GM19023 (cell line): ENCODE measurements at regions not wholly inside any gene's neighbourhood (a gene's known extent, or its start where the extent isn't known, plus 50 kb on each side); places are given as distances from the start of the nearest gene placed in this dataset.
"Not testable (repeated sequence)": the region's sequence is repeated elsewhere in the genome, so short reads cannot be mapped to it uniquely, and the experiment has no call there.

Experiments used
- ATAC-seq: cut with Tn5 transposase; IDR thresholded peaks from one replicate; pipeline ENCODE4 v1.9.1; 2021; ENCODE audit warnings: mild to moderate bottlenecking, moderate library complexity; ENCODE audit not compliant: unreplicated experiment

- not testable (repeated sequence) for ATAC-seq
Measured at GRCh38 chr9:68593760-68594159, 53.1 kb upstream of the TMEM252 start.

DNA sequence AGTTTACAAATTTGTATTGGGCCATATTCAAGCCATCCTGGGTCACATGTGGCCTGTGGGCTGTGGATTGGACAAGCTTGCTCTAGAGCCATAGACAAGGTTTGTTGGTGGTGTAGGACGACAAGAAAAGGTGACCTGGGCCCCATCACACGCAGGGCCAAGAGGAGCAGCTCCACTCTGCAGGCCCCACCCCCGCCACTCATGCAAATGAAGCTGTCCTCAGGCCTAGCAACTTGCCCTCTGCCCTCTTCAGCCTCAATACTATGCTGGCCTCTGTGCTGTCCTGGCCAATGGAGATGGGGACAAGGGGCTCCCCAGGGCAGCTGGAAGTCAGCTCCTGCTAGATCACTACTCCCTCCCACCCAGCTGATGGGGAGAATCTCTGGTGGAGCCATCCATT lies 55.2 kb upstream of the TMEM252 start:
- no peak for ATAC-seq

- no peak for ATAC-seq
Measured at GRCh38 chr9:68597362-68597997, 56.8 kb upstream of the TMEM252 start.

GRCh38 chr9:68599826-68600225 lies 59.1 kb upstream of the TMEM252 start:
- ATAC-seq: no peak

- ATAC-seq: no peak
Measured at GRCh38 chr9:68601081-68601480, 60.4 kb upstream of the TMEM252 start.

- ATAC-seq: no peak
Measured at GRCh38 chr9:68603371-68603770, 62.7 kb upstream of the TMEM252 start.

- ATAC-seq: no peak
Measured at GRCh38 chr9:68608763-68609162, 68.1 kb upstream of the TMEM252 start.

DNA sequence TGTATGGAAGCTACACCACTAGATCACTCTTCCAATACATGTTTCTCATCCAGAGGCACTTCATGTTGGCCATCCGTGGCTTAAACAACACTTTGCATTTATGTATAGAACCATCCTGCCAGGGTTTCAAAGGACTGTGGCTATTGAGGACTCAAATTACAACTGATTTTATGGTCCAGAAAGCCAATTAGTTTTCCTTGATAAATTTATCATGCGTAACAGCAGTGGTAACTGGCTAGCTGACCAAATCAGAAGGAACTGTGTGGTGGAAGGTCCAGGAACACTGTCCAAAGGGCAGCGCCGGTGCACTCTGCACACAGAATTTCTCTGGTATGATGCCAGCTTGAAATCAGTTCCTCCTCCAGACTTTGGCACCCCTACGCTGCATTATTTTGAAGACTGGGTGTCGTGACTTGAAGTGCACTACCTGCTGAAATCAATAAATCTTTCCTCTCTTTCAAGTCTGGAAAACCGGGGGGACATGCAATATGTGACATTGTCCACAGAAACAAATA lies 69.3 kb upstream of the TMEM252 start:
- ATAC-seq: no peak

DNA sequence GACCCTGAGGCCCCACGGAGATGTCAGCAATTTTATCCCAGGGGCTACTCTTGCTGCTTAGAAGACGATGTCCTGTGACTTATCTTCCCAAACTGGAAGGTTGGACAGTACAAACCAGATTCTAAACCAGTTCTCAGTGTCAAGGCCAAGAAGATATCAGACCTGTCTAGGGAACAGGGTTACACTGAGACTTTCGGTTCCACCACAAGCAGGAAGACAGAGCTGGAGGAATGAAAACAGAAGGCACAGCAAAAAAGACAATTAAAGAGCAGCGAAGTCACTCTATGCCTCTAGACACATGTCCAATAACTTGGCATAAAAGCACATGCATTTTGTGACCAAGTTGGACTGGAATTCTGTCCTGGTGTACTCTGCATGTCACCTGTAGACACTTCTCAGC lies 73.4 kb upstream of the TMEM252 start:
- ATAC-seq: no peak

GRCh38 chr9:68617011-68617410 lies 76.3 kb upstream of the TMEM252 start:
- not testable (repeated sequence) for ATAC-seq

DNA sequence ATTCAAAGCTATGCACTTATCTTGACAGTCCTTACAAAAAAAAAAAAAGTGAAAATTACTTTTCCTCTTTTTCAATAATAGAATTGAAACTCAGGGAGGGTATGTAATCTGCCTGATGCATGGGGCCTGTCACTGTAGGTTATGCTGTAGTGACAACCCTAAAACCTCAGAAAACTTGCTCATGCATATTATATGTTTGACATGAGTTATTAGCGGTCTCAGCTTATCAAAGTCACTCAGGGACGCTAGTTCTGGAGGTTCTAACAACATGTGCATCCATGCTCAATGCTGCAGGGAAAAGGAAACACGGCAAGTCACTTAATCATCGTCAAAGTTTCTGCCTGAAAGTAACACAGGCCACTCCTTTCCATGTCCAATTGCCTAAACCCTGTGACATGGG lies 78.4 kb upstream of the TMEM252 start:
- ATAC-seq: no peak

DNA sequence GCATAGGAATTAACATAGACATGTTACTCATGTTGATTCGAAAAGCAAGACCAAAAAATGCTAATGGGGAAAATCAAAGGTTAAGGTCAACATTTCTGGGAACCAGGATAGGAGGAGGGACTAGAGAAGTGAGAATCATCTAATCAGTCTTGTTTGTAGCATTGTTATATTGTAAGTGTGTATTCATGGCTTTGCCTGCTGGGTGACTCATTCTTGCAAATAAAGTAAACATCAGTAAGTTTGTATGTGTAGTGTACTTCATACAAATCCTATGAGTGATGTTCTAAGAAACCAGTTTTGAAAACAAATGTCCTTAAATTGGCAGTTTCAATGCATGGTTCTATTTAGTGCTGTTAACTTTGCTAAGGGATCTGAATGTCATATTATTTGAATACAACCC lies 79.0 kb upstream of the TMEM252 start:
- ATAC-seq: no peak

DNA sequence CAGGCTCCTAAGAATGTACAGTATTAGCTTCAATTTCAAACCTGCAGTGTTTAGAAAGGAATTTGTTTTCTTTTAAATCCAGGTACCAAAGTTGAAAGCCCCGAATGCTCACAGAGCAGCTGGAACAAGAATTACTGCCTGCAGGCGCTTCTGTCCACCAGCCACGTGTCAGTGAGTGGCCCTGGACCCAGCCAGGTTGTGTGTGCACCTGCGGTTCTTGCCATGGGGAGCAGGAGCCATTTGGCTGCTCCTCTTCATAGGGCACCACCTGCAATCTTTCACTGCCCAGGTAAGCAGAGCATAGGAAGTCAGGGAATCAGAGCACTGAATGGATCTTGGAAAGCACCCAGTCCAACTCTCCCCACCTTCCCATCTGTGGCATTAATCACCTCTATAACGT lies 79.5 kb upstream of the PIP5K1B start:
- no peak for ATAC-seq

DNA sequence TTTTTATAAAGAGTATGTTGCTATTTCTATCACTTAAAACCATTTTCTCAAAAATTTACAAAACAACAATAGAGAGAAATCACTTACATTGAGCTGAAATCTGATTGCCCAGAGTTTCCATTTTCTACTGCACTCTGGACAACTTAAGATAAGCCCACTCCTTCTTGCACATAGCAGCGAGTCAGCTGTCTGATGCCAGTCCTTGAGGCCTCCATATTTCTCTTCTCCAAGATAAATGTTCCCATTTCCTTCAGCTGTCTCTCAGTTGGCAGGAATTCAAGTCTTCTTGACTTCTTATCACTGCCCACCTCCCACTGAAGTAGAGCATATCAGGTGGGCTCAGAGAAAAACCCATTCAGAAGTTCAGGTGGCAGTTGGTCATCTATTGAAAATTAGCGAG lies 78.5 kb upstream of the PIP5K1B start:
- no peak for ATAC-seq

DNA sequence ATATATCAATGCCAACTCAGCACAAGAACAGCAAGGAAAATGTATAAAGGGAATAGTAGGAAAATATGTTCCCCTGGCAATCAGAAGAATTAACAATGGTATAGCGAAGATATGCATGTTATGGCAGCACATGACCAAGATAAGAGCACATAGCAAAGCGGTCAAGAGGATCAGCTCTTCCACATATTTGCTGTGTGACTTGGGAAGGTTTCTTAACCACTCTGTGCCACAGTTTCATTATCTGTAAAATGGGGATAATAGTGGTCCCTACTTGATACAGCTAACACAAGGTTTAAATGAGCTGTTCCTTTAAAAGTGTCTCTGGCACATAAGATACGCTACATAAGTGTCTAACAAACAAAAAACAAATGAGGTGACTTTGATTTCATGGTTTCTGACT lies 77.9 kb upstream of the PIP5K1B start:
- ATAC-seq: no peak

- ATAC-seq: no peak
Measured at GRCh38 chr9:68627594-68627993, 77.4 kb upstream of the PIP5K1B start.

DNA sequence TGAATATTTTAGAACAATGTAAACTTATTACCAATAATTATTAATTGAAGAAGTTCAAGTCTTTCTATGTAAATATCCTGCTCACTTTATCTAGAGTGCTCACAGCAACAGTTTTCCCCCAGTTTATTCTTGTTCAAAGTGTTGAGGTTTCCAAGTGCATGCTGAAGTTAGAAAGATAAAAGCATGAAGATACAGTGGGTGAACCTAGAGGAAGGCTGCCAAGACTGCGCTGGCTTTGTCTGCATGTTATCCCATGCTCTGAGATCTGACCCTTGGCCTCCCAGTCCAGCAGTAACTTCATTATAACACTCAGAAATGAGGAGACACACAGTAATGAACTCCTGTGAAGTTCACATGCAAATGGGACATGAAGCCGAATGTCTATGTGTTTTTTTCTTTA lies 76.0 kb upstream of the PIP5K1B start:
- ATAC-seq: no peak

GRCh38 chr9:68631811-68632210 lies 73.2 kb upstream of the PIP5K1B start:
- no peak for ATAC-seq

DNA sequence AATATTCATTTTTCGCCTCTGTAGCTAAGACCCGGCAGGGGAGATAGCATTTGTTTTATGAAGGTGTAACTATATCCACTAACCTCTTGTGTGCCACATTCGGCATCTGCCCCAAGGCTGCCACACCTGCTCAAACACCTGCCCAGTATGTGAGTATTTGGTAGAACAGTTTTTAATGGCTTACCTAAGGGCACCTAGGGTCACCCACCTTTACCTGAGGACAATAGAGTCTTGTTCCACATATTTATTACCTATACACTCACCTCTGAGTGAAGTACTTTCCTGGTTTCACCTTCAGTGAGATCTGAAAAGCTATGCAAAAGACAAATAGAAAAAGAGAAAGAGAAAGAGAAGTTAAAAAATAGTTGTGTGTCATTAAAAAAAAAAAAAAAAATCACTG lies 68.0 kb upstream of the PIP5K1B start:
- no peak for ATAC-seq

GRCh38 chr9:68639261-68639660 lies 65.8 kb upstream of the PIP5K1B start:
- ATAC-seq: not testable (repeated sequence)

DNA sequence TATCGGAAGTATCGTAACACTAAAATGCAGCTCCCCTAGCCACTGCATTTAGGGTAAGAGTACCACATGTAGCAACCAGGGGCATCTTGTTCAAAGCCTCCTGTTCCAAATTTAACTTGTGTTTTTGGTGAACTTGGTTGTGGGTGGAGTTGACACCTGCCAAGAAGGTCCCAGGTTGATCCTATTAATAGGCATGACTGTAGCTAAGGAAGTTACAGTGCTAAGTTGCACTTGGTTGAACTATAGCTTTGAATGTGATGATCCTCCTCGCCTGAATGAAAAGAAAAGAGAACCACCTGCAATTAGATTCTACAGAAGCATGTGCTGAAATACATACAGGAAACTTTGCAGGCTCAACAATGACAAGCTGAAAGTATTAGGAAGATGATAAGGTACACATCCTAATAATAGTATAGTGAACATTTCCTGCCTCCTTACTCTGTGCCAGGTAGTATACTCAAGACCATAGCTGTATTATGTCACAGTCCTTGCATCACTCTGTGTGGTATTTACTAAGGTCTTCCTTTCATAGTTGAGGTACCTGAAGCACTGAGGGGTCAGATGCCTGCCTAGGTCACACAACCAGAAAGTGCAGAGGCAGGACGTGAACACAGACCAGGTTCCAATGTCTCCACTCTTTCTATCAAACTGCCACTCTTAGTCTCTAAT lies 64.5 kb upstream of the PIP5K1B start:
- ATAC-seq: no peak

- ATAC-seq: peak; percentile 65
Measured at GRCh38 chr9:68643901-68644809, 60.9 kb upstream of the PIP5K1B start.
